ENCODE measurements at regions not wholly inside any gene's neighbourhood (a gene's known extent, or its start where the extent isn't known, plus 50 kb on each side); places are given as distances from the start of the nearest gene placed in this dataset.

GRCh38 chr4:23220911-23221310 is 528.2 kb downstream of the GBA3 start:
- ATAC-seq (ENCODE audit: poor library complexity) = no peak

GRCh38 chr4:23219779-23220408 is 527.2 kb downstream of the GBA3 start:
- H3K9me3 ChIP-seq (ENCODE audit: control insufficient read depth in 1 of 2, insufficient read depth in 1 of 2, low read length in 2 of 2) = no peaks in the 10 kb centered on the region
- Mint-ChIP-seq H3K4me3 (no peak overlapping the region), H3K27ac (no peak overlapping the region), H3K27me3 (peaks cover 3% of the 10 kb centered on the region), H3K9me3 (no peaks in the 10 kb centered on the region), H3K4me1 (ENCODE audit: low read depth) (no peaks in the 10 kb centered on the region), H3K36me3 (ENCODE audit: low read depth) (no peaks in the 10 kb centered on the region)
- H3K36me3 ChIP-seq (ENCODE audit: insufficient read depth, low read length) = no peaks in the 10 kb centered on the region
- CTCF ChIA-PET = no interaction called here
- no peak for DNase-seq
- ATAC-seq (ENCODE audit: poor library complexity) = no peak
- TF ChIP-seq CTCF (IDR thresholded peaks at IDR 0.05) = no peak
- H3K27ac ChIP-seq (ENCODE audit: low read depth in 1 of 2, low read length in 2 of 2) = no peak overlapping the region
- POLR2A ChIA-PET = no interaction called here
- no peaks in the 10 kb centered on the region for H3K27me3 ChIP-seq (ENCODE audit: control insufficient read depth in 1 of 2, insufficient read depth in 2 of 2, low read length in 2 of 2)
- no peak overlapping the region for H3K4me3 ChIP-seq (ENCODE audit: low read length)
- no peaks in the 10 kb centered on the region for H3K4me1 ChIP-seq (ENCODE audit: insufficient read depth, low read length)
- intact Hi-C loops (cut with DNase I, micrococcal nuclease) = no loop called here

More at GRCh38 chr4:23220911-23221310, 528.2 kb downstream of the GBA3 start:
- CTCF ChIA-PET = no interaction called here
- Mint-ChIP-seq H3K36me3 (ENCODE audit: low read depth) (no peaks in the 10 kb centered on the region), H3K4me1 (ENCODE audit: low read depth) (no peaks in the 10 kb centered on the region), H3K9me3 (no peaks in the 10 kb centered on the region), H3K4me3 (no peak overlapping the region), H3K27me3 (peaks cover 3% of the 10 kb centered on the region), H3K27ac (no peak overlapping the region)
- H3K27me3 ChIP-seq (ENCODE audit: control insufficient read depth in 1 of 2, insufficient read depth in 2 of 2, low read length in 2 of 2) = no peaks in the 10 kb centered on the region
- intact Hi-C loops (cut with DNase I, micrococcal nuclease) = no loop called here
- POLR2A ChIA-PET = no interaction called here
- no peak for DNase-seq
- no peak overlapping the region for H3K27ac ChIP-seq (ENCODE audit: low read depth in 1 of 2, low read length in 2 of 2)
- no peak overlapping the region for H3K4me3 ChIP-seq (ENCODE audit: low read length)
- no peaks in the 10 kb centered on the region for H3K9me3 ChIP-seq (ENCODE audit: control insufficient read depth in 1 of 2, insufficient read depth in 1 of 2, low read length in 2 of 2)
- H3K4me1 ChIP-seq (ENCODE audit: insufficient read depth, low read length) = no peaks in the 10 kb centered on the region
- H3K36me3 ChIP-seq (ENCODE audit: insufficient read depth, low read length) = no peaks in the 10 kb centered on the region
- TF ChIP-seq CTCF (IDR thresholded peaks at IDR 0.05) = no peak

GRCh38 chr4:23213198-23213597 is 520.5 kb downstream of the GBA3 start:
- Histone ChIP-seq H3K27ac (ENCODE audit: low read depth in 1 of 2, low read length in 2 of 2) (no peak overlapping the region), H3K4me1 (ENCODE audit: insufficient read depth, low read length) (no peaks in the 10 kb centered on the region), H3K27me3 (ENCODE audit: control insufficient read depth in 1 of 2, insufficient read depth in 2 of 2, low read length in 2 of 2) (no peaks in the 10 kb centered on the region), H3K4me3 (ENCODE audit: low read length) (no peak overlapping the region), H3K9me3 (ENCODE audit: control insufficient read depth in 1 of 2, insufficient read depth in 1 of 2, low read length in 2 of 2) (no peaks in the 10 kb centered on the region), H3K36me3 (ENCODE audit: insufficient read depth, low read length) (no peaks in the 10 kb centered on the region)
- no peaks in the 10 kb centered on the region for H3K27me3 Mint-ChIP-seq
- no peak overlapping the region for H3K27ac Mint-ChIP-seq
- no peak overlapping the region for H3K4me3 Mint-ChIP-seq
- intact Hi-C loops (cut with DNase I, micrococcal nuclease) = no loop called here
- no peak for DNase-seq
- ChIA-PET POLR2A (no interaction called here), CTCF (no interaction called here)
- H3K36me3 Mint-ChIP-seq (ENCODE audit: low read depth) = no peaks in the 10 kb centered on the region
- H3K9me3 Mint-ChIP-seq = no peaks in the 10 kb centered on the region
- no peak for TF ChIP-seq CTCF (IDR thresholded peaks at IDR 0.05)
- H3K4me1 Mint-ChIP-seq (ENCODE audit: low read depth) = no peaks in the 10 kb centered on the region
- no peak for ATAC-seq (ENCODE audit: poor library complexity)

All from CD4-positive, alpha-beta T cell (primary cell).